ENCODE measurements at regions not wholly inside any gene's neighbourhood (a gene's known extent, or its start where the extent isn't known, plus 50 kb on each side); places are given as distances from the start of the nearest gene placed in this dataset.

DNA sequence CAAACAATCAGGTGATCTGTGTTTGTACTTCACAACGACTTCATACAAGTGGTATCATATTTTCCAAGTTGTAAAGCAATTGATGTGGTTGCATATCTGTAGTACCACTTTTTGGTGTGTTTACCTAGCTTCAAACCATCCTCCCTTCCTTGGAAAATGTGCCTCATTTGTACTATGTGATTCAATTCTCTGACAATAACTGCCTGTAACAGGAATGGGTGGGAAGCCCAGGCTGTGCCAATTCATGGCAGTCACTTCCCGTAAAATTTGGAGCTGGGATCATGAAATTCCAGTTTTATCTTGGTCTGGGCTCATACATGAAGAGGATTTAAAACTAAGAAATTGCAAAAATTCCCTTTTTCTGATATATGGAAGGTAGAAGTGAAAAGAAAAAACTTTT, 250.1 kb downstream of the DIO2 start:
- DNase-seq (ENCODE audit: low read depth) = no peak

DNA sequence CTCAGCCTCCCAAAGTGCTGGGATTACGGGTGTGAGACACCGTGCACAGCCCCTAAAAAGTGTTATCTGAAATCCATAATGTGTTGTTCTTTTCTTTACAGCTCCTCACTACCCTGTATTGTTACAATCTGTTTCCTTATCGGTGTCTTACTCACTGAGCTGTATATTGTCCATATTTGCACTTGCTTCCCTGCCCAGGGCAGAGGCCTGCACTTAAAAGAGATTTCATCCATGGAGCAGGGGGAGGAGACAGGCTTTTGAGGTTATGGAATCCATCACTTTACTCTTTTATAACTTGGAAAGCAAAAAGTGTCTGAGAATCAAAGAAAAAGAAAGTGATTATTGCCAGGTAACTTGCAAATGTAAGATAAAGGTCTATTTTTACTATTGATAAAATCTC, 251.0 kb downstream of the DIO2 start:
- DNase-seq (ENCODE audit: low read depth) = no peak

DNA sequence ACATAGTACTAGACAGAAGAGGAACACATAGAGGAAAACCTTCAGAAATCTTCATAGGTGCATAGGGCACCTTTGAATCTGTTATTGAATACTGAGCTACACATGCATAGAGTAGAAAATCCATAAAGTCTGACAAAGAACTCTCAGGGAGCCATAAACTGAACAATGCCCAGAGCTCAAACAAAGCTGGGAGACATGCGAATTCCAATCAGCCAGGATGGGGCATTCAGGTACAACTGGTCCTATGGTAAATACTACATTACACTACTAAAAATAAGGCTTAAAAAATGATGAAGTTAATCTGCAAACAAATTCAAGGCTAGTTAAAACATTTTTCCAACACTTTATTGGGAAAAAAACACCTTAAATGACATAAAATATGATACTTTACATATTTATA, 259.7 kb downstream of the DIO2 start:
- DNase-seq (ENCODE audit: low read depth) = no peak

DNA sequence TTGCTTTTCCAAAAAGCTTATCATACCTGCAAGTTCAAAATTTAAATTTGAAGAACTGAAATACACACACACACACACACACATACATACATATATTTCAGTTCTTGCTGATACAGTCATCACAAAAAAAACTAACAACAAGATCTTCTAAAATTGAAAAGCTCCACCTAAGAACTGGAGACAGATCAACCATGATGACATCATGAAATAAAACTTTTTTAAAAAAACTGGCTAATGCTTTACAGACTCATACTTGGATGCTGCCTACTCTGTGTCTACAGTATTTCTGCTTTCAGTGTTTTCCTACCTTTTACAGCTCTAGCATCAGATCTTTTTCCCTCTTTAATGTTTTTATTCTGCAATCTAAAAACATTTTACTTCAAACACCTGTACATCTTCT, 261.4 kb downstream of the DIO2 start:
- DNase-seq (ENCODE audit: low read depth) = no peak

DNA sequence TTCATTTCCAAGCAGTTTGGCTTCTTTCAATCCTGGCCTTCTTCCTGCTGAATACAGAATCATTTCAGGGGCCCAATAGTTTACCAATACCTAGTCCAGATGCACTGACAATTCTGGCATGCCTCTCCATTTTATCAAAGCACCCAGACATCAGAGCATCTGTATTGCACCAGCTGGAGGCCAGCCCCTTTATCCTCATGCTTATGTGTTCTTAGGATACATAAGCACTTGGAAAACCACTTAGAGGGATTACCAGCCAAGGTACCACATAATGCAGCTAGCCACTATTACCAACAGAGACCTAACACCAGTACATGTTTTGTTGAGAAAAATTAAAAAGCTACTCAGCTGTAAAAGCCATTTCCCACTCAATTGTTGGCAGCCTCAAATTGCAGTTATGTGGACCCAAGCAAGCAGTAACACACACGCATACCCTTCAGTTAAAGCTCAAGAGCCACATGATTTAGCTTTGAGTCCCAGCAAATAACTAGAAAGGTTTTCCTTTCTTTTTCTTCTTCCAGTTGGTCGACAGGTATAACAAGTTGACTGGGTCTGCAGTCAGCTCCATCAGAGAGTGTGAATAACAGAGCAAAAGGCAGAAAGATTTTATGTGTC, 263.8 kb downstream of the DIO2 start:
- DNase-seq (ENCODE audit: low read depth) = no peak

DNA sequence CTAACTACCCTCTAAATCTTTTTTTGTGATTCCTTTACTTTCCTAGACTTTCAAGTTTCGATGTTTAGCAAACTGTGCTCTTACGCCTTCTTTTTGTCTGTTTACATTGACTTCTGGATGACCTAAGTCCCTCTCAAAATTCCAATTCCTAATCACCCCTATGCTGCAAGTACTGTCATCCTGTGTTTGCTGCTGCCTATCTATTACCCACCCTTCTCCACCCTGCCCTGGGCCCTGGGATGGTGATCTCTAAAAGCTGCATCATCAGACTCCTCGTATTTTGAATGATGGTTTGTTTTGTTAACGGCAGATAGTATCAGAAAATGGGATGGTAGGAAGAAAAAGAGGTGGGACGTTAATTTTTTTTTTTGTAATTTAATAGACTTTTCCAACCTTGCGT, 272.1 kb downstream of the DIO2 start:
- DNase-seq (ENCODE audit: low read depth) = no peak

DNA sequence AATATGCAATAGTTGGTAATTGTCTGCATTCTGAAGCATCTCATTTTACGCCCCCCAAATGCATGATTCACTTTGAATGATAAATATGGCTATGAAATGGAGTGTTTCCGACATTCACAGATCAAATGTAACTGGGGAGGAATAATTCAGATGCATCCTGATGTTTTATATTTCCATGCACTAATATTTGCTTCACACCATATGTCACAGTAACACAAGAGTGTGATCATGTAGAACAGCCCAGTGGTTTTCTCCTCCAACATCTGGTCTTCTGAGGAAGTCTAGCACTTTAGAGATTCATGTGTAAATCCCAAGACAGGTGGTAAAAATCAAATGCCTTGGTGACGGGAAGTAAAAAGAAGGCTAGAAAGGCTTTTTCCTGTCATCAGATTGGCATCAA, 273.1 kb downstream of the DIO2 start:
- DNase-seq (ENCODE audit: low read depth) = no peak

DNA sequence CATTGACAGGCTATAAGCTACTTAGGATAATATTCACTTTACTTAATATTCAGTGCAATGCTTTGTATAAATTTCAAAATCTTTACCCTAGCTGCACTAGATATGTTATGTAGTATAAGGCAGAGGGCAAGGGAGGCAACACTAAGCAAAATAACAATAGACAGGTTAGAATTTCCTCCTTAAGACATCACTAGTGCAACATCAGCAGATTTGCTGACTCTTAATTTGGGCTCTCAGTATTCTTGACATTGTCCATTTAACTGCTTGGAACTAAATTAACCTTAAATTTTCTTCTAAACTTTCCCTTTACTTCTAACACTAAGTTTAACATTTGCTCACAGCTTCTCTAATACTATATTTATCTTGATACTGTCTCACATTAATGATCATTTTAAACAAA, 273.9 kb downstream of the DIO2 start:
- DNase-seq (ENCODE audit: low read depth) = no peak

DNA sequence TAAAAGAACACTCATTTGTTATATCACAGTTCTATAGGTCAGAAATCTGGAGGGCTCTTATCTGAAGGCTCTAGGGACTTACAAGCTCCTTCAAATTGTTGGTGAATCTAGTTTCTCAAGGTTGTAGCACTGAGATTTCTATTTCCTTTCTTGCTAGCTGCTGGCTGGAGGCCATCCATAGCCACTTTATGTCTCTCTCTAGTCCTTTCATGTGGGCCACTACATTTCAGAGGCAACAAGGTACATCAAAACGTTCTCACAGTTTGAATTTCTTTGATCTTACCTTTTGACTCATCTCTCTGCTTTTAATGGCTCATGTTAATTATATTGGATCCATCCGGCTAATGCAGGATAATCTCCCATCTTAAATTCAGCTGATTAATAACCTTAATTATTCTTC, 286.8 kb downstream of the DIO2 start:
- DNase-seq (ENCODE audit: low read depth) = no peak

DNA sequence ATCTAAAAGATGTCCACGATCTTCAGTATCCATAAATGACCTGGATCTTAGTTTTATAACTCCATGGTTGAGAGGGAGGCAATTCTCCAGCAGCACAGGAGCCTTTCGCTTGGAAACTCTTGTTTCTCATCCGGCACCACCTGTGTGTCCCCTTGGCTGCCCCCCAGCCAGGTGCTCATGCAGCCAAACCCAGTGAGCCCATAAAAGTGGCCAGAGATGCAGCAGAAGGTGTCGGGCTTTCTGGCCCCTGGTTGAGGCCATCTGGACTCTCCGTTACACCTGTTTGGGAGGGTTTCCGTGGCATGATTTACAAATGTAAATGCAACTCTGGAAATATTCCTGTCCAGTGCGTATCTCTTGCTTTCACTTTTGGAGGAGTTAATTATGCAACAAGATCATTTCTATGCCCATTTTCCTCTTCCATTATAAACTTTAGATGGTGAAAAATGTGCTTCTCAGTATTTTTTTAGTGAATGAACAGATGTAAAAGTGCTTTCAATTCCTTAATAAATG, 291.1 kb downstream of the DIO2 start:
- DNase-seq (ENCODE audit: low read depth) = no peak
